H1 (cell line): ENCODE measurements at regions not wholly inside any gene's neighbourhood (a gene's known extent, or its start where the extent isn't known, plus 50 kb on each side); places are given as distances from the start of the nearest gene placed in this dataset.
"Not testable (repeated sequence)": the region's sequence is repeated elsewhere in the genome, so short reads cannot be mapped to it uniquely, and the experiment has no call there.

Experiments used
- CTCF ChIA-PET: fragments of 300-600 bp; sonication (Branson Sonifier 250); formaldehyde crosslinking; loops from one replicate; lab custom pipeline; 2021; ENCODE audit not compliant: partially characterized antibody; lab: Charles Lee
- POLR2A ChIA-PET: fragments of 300-600 bp; sonication (Branson Sonifier 250); formaldehyde crosslinking; loops from one replicate; lab custom pipeline; 2021; ENCODE audit warnings: inconsistent platforms; ENCODE audit not compliant: partially characterized antibody; lab: Charles Lee
- DNase-seq, 2 experiments: peaks; one replicate each; pipeline versions ENCODE4 v3.0.0 to v3.0.0-alpha.2; 2010 to 2022; ENCODE audit warnings: low spot score in 2 of 2, low read depth in 1 of 2, mixed read lengths in 1 of 2
- FAIRE-seq: peaks from 2 replicates; lab custom pipeline; 2011; peaks lifted over from hg19 to GRCh38; lab: Jason Lieb, UNC
- H2AFZ ChIP-seq: 2 replicates; pipeline ENCODE4 v1.8.1; 2012; ENCODE audit warnings: low read length, inconsistent platforms
- H2AK5ac ChIP-seq: 2 replicates; pipeline ENCODE4 v1.6.1; 2013; ENCODE audit warnings: low read depth, low read length
- H2BK120ac ChIP-seq: replicated peaks from 2 replicates; pipeline ENCODE3; 2013; ENCODE audit warnings: low read depth, low read length, inconsistent platforms
- H2BK12ac ChIP-seq: 2 replicates; pipeline ENCODE4 v1.6.1; 2013; ENCODE audit warnings: low read depth, low read length
- H2BK15ac ChIP-seq: 2 replicates; pipeline ENCODE4 v1.6.1; 2013; ENCODE audit warnings: low read length
- H2BK20ac ChIP-seq: 2 replicates; pipeline ENCODE4 v1.6.1; 2013; ENCODE audit warnings: low read length
- H2BK5ac ChIP-seq: 2 replicates; pipeline ENCODE4 v1.6.1; 2013; ENCODE audit warnings: low read depth, low read length
- H3K14ac ChIP-seq: 2 replicates; pipeline ENCODE4 v1.6.1; 2013; ENCODE audit warnings: inconsistent platforms; ENCODE audit not compliant: insufficient read length
- H3K18ac ChIP-seq: 2 replicates; pipeline ENCODE4 v1.6.1; 2013; ENCODE audit warnings: low read length; ENCODE audit errors: extremely low read depth
- H3K23ac ChIP-seq: 2 replicates; pipeline ENCODE4 v1.6.1; 2013; ENCODE audit warnings: inconsistent platforms; ENCODE audit not compliant: insufficient read length
- H3K23me2 ChIP-seq: 2 replicates; pipeline ENCODE4 v1.6.1; 2013; ENCODE audit warnings: low read depth, low read length
- H3K27ac ChIP-seq: 2 replicates; pipeline ENCODE4 v1.6.1; 2011; ENCODE audit warnings: low read depth, low read length, inconsistent platforms
- H3K27me3 ChIP-seq, 4 experiments: replicated peaks in 1 of 4; 1 replicate in 1 of 4; 2 replicates in 3 of 4; pipeline versions ENCODE4 v1.6.1 to v1.8.1; 2011 to 2013; ENCODE audit warnings: low read length in 3 of 4, mild to moderate bottlenecking in 3 of 4, inconsistent platforms in 2 of 4, mixed read lengths in 2 of 4, moderate library complexity in 1 of 4; ENCODE audit not compliant: control insufficient read depth in 3 of 4, insufficient read depth in 3 of 4; ENCODE audit errors: extremely low read depth in 1 of 4
- H3K36me3 ChIP-seq, 4 experiments: 2 replicates each; pipeline versions ENCODE4 v1.6.1 to v1.8.1; 2011 to 2013; ENCODE audit warnings: mild to moderate bottlenecking in 4 of 4, low read length in 3 of 4, moderate library complexity in 2 of 4, control low read depth in 1 of 4, inconsistent platforms in 1 of 4; ENCODE audit not compliant: insufficient read depth in 4 of 4, control insufficient read depth in 2 of 4
- H3K4ac ChIP-seq: replicated peaks from 2 replicates; pipeline ENCODE3; 2013; ENCODE audit warnings: low read length, low read depth, mixed read lengths, inconsistent platforms; ENCODE audit not compliant: insufficient read length
- H3K4me1 ChIP-seq, 4 experiments: replicated peaks in 1 of 4; 1 replicate in 1 of 4; 2 replicates in 3 of 4; pipeline versions ENCODE4 v1.6.1 to v1.8.1; 2011 to 2013; ENCODE audit warnings: low read length in 3 of 4, inconsistent platforms in 2 of 4, mixed read lengths in 1 of 4; ENCODE audit not compliant: insufficient read depth in 4 of 4, control insufficient read depth in 3 of 4
- H3K4me2 ChIP-seq, 2 experiments: 2 replicates each; pipeline versions ENCODE4 v1.6.1 to v1.8.1; 2011 to 2013; ENCODE audit warnings: low read depth in 2 of 2, low read length in 2 of 2, control low read depth in 1 of 2, inconsistent platforms in 1 of 2, mild to moderate bottlenecking in 1 of 2; ENCODE audit not compliant: insufficient read depth in 1 of 2
- H3K4me3 ChIP-seq, 4 experiments: fragments of 200-600, 300-600 bp in 1 of 4; sonication (generic), shearing (Covaris generic), sonication (Bioruptor Twin) in 1 of 4; 2 replicates each; pipeline versions ENCODE4 v1.5.1 to v1.8.1; 2011 to 2016; ENCODE audit warnings: low read length in 4 of 4, low read depth in 3 of 4, control low read depth in 2 of 4, inconsistent platforms in 2 of 4, mild to moderate bottlenecking in 2 of 4, mixed read lengths in 1 of 4, moderate library complexity in 1 of 4; ENCODE audit not compliant: insufficient read depth in 2 of 4; ENCODE audit errors: extremely low read depth in 1 of 4
- H3K56ac ChIP-seq: replicated peaks from 2 replicates; pipeline ENCODE3; 2013; ENCODE audit warnings: low read depth, mild to moderate bottlenecking, mixed read lengths, low read length, inconsistent platforms; ENCODE audit not compliant: insufficient read length
- H3K79me1 ChIP-seq: 2 replicates; pipeline ENCODE4 v1.6.1; 2013; ENCODE audit warnings: low read depth, low read length, control low read depth
- H3K79me2 ChIP-seq, 2 experiments: 2 replicates each; pipeline versions ENCODE4 v1.6.1 to v1.8.1; 2012 to 2013; ENCODE audit warnings: low read length in 2 of 2, mild to moderate bottlenecking in 2 of 2, inconsistent platforms in 1 of 2; ENCODE audit not compliant: insufficient read depth in 2 of 2, control insufficient read depth in 1 of 2
- H3K9ac ChIP-seq, 4 experiments: replicated peaks in 1 of 4; 1 replicate in 1 of 4; 2 replicates in 3 of 4; pipeline versions ENCODE4 v1.6.1 to v1.8.1; 2011 to 2013; ENCODE audit warnings: low read depth in 3 of 4, low read length in 3 of 4, control low read depth in 2 of 4, mild to moderate bottlenecking in 2 of 4, moderate library complexity in 2 of 4, inconsistent platforms in 1 of 4; ENCODE audit errors: extremely low read depth in 1 of 4
- H3K9me3 ChIP-seq, 2 experiments: 2 replicates each; pipeline versions ENCODE4 v1.6.1 to v1.8.1; 2012 to 2013; ENCODE audit warnings: mild to moderate bottlenecking in 2 of 2, moderate library complexity in 2 of 2, control low read depth in 1 of 2, inconsistent platforms in 1 of 2, low read depth in 1 of 2, low read length in 1 of 2, mixed read lengths in 1 of 2; ENCODE audit not compliant: insufficient read depth in 2 of 2
- H4K20me1 ChIP-seq, 2 experiments: replicated peaks in 1 of 2; 2 replicates each; pipeline versions ENCODE3 to v1.8.1; 2011 to 2013; ENCODE audit warnings: inconsistent platforms in 2 of 2, low read length in 2 of 2, mild to moderate bottlenecking in 1 of 2; ENCODE audit not compliant: insufficient read depth in 2 of 2, control insufficient read depth in 1 of 2
- H4K5ac ChIP-seq: 2 replicates; pipeline ENCODE4 v1.6.1; 2013; ENCODE audit warnings: low read length, low read depth, mixed read lengths, inconsistent platforms; ENCODE audit not compliant: insufficient read length
- H4K8ac ChIP-seq: 2 replicates; pipeline ENCODE4 v1.8.0; 2013; ENCODE audit warnings: mild to moderate bottlenecking, moderate library complexity, low read length, inconsistent platforms; ENCODE audit not compliant: insufficient read depth; ENCODE audit errors: extremely low read depth
- H4K91ac ChIP-seq: replicated peaks from 2 replicates; pipeline ENCODE3; 2013; ENCODE audit warnings: low read length, mixed read lengths, inconsistent platforms; ENCODE audit not compliant: insufficient read length
- WGBS, 2 experiments: shearing (Covaris generic) in 1 of 2; methylation state at CpG; one replicate each; pipeline versions ENCODE4 v1.1.6 to v1.1.7; 2013 to 2015; ENCODE audit warnings: low lambda C conversion rate in 2 of 2, mixed read lengths in 2 of 2, inconsistent platforms in 1 of 2, low coverage in 1 of 2, missing lambda C conversion rate in 1 of 2; ENCODE audit not compliant: insufficient replicate concordance in 2 of 2, insufficient coverage in 1 of 2, insufficient read length in 1 of 2; ENCODE audit errors: extremely low coverage in 1 of 2, missing lambda C conversion rate in 1 of 2; 5-methylcytosine and 5-hydroxymethylcytosine counted together

- H3K56ac ChIP-seq, H3K23ac ChIP-seq, H3K18ac ChIP-seq, H3K27ac ChIP-seq, H3K4me3 ChIP-seq, H3K14ac ChIP-seq, H4K20me1 ChIP-seq, H2BK20ac ChIP-seq, H2BK15ac ChIP-seq, H2AFZ ChIP-seq, FAIRE-seq, H2BK120ac ChIP-seq, POLR2A ChIA-PET, H3K9ac ChIP-seq, H2BK12ac ChIP-seq, H2BK5ac ChIP-seq, DNase-seq, H3K4me1 ChIP-seq, CTCF ChIA-PET, H4K91ac ChIP-seq, H4K5ac ChIP-seq, H3K27me3 ChIP-seq, H3K4me2 ChIP-seq, H2AK5ac ChIP-seq, H3K79me1 ChIP-seq, H3K36me3 ChIP-seq, H3K4ac ChIP-seq, H3K23me2 ChIP-seq, H4K8ac ChIP-seq, H3K79me2 ChIP-seq: not testable (repeated sequence)
- WGBS, 2 experiments = 67 to 100% methylated on average over 1 of the region's 2 CpGs
- peaks cover 7 to 47% of the 10 kb centered on the region in 2 experiments; a peak in 3 of 4 replicates for H3K9me3 ChIP-seq
Measured at GRCh38 chr17:26734775-26735174, 559.1 kb upstream of the WSB1 start.

GRCh38 chr17:26735977-26736376, 557.9 kb upstream of the WSB1 start:
- H3K79me2 ChIP-seq, H3K4ac ChIP-seq, H3K23me2 ChIP-seq, POLR2A ChIA-PET, H3K4me1 ChIP-seq, H3K79me1 ChIP-seq, FAIRE-seq, H3K36me3 ChIP-seq, H2AK5ac ChIP-seq, H2BK5ac ChIP-seq, H3K56ac ChIP-seq, H2BK120ac ChIP-seq, H3K9ac ChIP-seq, H2AFZ ChIP-seq, H3K27me3 ChIP-seq, H2BK20ac ChIP-seq, H3K4me2 ChIP-seq, H4K91ac ChIP-seq, H2BK12ac ChIP-seq, DNase-seq, H4K5ac ChIP-seq, H4K8ac ChIP-seq, H3K23ac ChIP-seq, CTCF ChIA-PET, H3K4me3 ChIP-seq, H3K18ac ChIP-seq, H3K14ac ChIP-seq, H3K27ac ChIP-seq, H2BK15ac ChIP-seq, H4K20me1 ChIP-seq: not testable (repeated sequence)
- WGBS, 2 experiments = 87% methylated on average over 5 of the region's 6 CpGs; no CpG with 5 or more reads in 1 of the 2 experiments
- H3K9me3 ChIP-seq = peaks cover 7 to 43% of the 10 kb centered on the region in 2 experiments; a peak in 3 of 4 replicates
